ENCODE measurements at regions not wholly inside any gene's neighbourhood (a gene's known extent, or its start where the extent isn't known, plus 50 kb on each side); places are given as distances from the start of the nearest gene placed in this dataset.

DNA sequence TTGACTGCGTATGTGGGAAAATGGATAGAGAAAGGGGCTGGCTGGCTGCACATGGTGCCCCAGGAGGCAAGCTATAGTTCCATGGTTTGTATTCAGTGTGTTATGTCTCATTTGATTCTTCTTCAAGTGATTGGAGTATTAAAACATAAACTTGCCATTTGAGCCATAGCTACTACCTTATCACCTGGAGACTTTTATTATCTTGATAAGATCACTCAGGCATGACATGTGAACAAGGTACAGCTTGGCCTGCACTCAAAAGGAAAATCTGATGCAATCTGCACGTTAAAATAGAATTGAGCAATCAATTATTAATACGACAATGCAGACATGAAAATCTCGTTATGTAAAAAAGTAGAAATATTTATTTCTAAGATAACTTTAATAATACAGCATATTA lies 116.9 kb downstream of the RND3 start:
- intact Hi-C loops (cut with DNase I): no loop called here
- TF ChIP-seq, protein P1, sequence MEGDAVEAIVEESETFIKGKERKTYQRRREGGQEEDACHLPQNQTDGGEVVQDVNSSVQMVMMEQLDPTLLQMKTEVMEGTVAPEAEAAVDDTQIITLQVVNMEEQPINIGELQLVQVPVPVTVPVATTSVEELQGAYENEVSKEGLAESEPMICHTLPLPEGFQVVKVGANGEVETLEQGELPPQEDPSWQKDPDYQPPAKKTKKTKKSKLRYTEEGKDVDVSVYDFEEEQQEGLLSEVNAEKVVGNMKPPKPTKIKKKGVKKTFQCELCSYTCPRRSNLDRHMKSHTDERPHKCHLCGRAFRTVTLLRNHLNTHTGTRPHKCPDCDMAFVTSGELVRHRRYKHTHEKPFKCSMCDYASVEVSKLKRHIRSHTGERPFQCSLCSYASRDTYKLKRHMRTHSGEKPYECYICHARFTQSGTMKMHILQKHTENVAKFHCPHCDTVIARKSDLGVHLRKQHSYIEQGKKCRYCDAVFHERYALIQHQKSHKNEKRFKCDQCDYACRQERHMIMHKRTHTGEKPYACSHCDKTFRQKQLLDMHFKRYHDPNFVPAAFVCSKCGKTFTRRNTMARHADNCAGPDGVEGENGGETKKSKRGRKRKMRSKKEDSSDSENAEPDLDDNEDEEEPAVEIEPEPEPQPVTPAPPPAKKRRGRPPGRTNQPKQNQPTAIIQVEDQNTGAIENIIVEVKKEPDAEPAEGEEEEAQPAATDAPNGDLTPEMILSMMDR (IDR thresholded peaks at IDR 0.05): no peak
- no peak for TF ChIP-seq POLR2A (IDR thresholded peaks at IDR 0.05)
- Histone ChIP-seq H3K4me1 (no peaks in the 10 kb centered on the region), H3K36me3 (no peaks in the 10 kb centered on the region), H3K27me3 (no peaks in the 10 kb centered on the region), H3K27ac (no peak overlapping the region), H3K9me3 (peaks cover 0 to 6% (median under 1%) of the 10 kb centered on the region in 12 donors), H3K4me3 (no peak overlapping the region)
- DNase-seq: no peak
- 87 to 90% (median 89%) methylated on average over 4 of the region's 4 CpGs for WGBS, 4 donors
- ATAC-seq: no peak

DNA sequence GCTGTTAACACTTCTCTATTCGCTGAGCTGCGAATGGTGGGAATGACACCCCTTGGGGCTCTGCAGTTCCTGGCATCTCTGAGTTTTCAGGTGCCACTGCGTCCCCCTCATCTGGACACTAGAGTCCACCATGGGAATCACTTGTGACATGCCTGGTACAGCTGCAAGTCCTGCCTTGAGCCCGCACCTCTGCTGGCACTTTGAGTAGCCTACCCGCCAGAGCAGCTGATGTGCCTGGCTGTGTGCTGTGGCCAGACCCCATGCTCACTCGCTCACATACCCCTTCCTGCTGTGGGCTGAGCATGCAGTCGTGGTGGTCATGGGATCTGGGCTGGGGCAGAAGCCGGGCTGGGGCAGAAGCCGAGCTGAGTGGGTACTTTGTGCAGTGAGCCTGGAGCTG lies 117.6 kb downstream of the RND3 start:
- TF ChIP-seq, protein P1 (IDR thresholded peaks at IDR 0.05): no peak
- TF ChIP-seq POLR2A (IDR thresholded peaks at IDR 0.05): no peak
- 94 to 95% (median 95%) methylated on average over 9 of the region's 9 CpGs for WGBS, 4 donors
- peaks cover 0 to 6% (median under 1%) of the 10 kb centered on the region in 12 donors for H3K9me3 ChIP-seq
- H3K36me3 ChIP-seq: no peaks in the 10 kb centered on the region
- H3K27ac ChIP-seq: no peak overlapping the region
- intact Hi-C loops (cut with DNase I): no loop called here
- no peak overlapping the region for H3K4me3 ChIP-seq
- H3K4me1 ChIP-seq: no peaks in the 10 kb centered on the region
- ATAC-seq (no peak), DNase-seq (no peak)
- no peaks in the 10 kb centered on the region for H3K27me3 ChIP-seq

DNA sequence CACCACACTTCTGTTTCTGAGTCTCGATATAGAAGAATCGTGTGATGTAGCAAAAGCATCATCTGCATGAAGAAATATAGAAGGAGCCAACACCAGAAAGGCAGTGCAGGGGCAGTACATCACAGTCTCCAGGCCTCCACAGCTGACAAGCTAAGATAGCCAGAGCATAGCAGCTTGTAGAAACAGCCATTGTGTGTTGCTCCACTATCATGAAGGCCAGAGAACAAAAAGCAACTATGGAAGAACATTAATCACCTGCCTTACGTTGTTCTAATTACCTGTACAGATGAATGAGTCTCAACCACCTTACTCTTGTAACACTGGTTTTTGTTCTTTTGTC lies 129.0 kb downstream of the RND3 start:
- TF ChIP-seq POLR2A (IDR thresholded peaks at IDR 0.05): no peak
- TF ChIP-seq, protein P1 (IDR thresholded peaks at IDR 0.05): no peak
- Histone ChIP-seq H3K4me1 (no peaks in the 10 kb centered on the region), H3K27ac (no peak overlapping the region), H3K27me3 (no peaks in the 10 kb centered on the region), H3K4me3 (no peak overlapping the region), H3K9me3 (no peaks in the 10 kb centered on the region), H3K36me3 (no peaks in the 10 kb centered on the region)
- ATAC-seq (no peak), DNase-seq (no peak)
- intact Hi-C loops (cut with DNase I): no loop called here
- WGBS, 4 donors: 75 to 80% (median 76%) methylated on average over 3 of the region's 3 CpGs

DNA sequence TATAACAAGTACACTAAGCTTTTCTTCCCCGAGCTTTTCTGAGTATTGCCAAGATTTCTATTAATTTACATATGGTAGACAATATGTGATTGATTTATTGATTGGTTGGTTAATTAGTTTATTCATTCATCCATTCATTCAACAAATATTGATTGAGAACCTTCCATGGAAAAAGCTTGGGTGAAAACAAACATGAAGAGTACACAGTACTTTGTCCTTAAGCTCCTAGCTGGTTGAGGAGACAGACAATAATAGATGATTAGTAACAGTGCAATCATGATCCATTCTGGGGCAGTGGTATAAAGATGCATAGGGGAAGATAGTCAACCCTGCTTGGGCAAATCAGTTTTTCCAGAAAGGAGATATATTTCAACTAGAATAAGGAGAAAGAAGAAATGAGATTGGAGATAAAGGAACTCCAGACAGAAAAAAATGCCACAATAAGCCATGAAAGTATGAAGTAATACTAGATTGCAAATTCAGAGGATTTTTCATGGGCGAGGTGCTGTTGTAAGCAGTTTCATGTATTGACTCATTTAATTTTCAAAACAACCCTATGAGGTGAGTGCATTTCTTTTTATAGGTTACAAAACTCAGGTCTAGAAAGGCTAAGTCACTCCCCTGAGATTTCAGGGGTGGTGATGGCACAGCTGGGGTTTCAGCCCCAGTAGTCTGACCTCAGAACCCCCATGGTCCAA lies 129.5 kb downstream of the RND3 start:
- DNase-seq: no peak
- Histone ChIP-seq H3K27me3 (no peaks in the 10 kb centered on the region), H3K27ac (no peak overlapping the region), H3K9me3 (no peaks in the 10 kb centered on the region), H3K4me1 (no peaks in the 10 kb centered on the region), H3K4me3 (no peak overlapping the region), H3K36me3 (no peaks in the 10 kb centered on the region)
- ATAC-seq: no peak
- intact Hi-C loops (cut with DNase I): no loop called here
- TF ChIP-seq, protein P1 (IDR thresholded peaks at IDR 0.05): no peak
- TF ChIP-seq POLR2A (IDR thresholded peaks at IDR 0.05): no peak
- 60 to 91% (median 87%) methylated on average over 2 of the region's 2 CpGs for WGBS, 4 donors
